SU-DHL-6 (cell line): ENCODE measurements at regions not wholly inside any gene's neighbourhood (a gene's known extent, or its start where the extent isn't known, plus 50 kb on each side); places are given as distances from the start of the nearest gene placed in this dataset.

Source experiments
- EZH2phosphoT487 ChIP-seq: fragments of 200-600 bp; sonication (generic), shearing (Covaris generic); conservative IDR thresholded peaks from 2 replicates; pipeline ENCODE4 v1.6.1; 2018; ENCODE audit warnings: mild to moderate bottlenecking, antibody characterized with exemption, low read length, moderate library complexity, mixed read lengths
- TF ChIP-seq, protein P1 (sequence below): fragments of 200-600 bp; sonication (generic); IDR thresholded peaks from one replicate; pipeline ENCODE4 v1.5.1; 2017; ENCODE audit warnings: antibody characterized with exemption, mild to moderate bottlenecking, low read length, moderate library complexity; ENCODE audit not compliant: insufficient read depth, poor library complexity, severe bottlenecking

DNA sequence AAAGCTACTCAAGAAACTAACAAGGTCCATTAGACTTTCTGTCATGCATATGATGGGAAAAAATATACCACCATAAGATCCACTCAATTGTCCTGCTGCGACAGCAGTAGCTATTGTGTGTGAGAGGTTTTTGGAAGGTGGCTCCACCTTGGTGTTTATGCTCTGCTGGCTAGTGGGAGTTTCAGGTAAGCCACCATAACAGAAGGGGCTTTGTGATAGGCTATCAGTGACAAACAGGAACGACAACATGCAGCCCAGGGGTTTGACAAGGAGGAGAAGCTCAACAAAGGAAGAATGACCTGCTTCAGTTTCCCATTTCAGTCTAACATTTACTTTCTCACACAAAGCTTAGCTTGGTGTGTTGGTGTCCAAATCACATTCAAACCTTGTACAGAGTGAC lies 182.6 kb downstream of the ATOH1 start:
- TF ChIP-seq, protein P1, sequence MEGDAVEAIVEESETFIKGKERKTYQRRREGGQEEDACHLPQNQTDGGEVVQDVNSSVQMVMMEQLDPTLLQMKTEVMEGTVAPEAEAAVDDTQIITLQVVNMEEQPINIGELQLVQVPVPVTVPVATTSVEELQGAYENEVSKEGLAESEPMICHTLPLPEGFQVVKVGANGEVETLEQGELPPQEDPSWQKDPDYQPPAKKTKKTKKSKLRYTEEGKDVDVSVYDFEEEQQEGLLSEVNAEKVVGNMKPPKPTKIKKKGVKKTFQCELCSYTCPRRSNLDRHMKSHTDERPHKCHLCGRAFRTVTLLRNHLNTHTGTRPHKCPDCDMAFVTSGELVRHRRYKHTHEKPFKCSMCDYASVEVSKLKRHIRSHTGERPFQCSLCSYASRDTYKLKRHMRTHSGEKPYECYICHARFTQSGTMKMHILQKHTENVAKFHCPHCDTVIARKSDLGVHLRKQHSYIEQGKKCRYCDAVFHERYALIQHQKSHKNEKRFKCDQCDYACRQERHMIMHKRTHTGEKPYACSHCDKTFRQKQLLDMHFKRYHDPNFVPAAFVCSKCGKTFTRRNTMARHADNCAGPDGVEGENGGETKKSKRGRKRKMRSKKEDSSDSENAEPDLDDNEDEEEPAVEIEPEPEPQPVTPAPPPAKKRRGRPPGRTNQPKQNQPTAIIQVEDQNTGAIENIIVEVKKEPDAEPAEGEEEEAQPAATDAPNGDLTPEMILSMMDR: no peak
- TF ChIP-seq EZH2phosphoT487: no peak
